ENCODE measurements at regions not wholly inside any gene's neighbourhood (a gene's known extent, or its start where the extent isn't known, plus 50 kb on each side); places are given as distances from the start of the nearest gene placed in this dataset.

GRCh38 chr12:24659016-24659415 is 289.9 kb downstream of the BCAT1 start:
- TF ChIP-seq CTCF (IDR thresholded peaks at IDR 0.05), result no peak
- TF ChIP-seq POLR2A (IDR thresholded peaks at IDR 0.05), result no peak
- TF ChIP-seq EP300 (IDR thresholded peaks at IDR 0.05), result no peak
